GM12891 (cell line): ENCODE measurements at regions not wholly inside any gene's neighbourhood (a gene's known extent, or its start where the extent isn't known, plus 50 kb on each side); places are given as distances from the start of the nearest gene placed in this dataset.

ENCODE experiments used
- PAX5 ChIP-seq: IDR thresholded peaks from 2 replicates; pipeline ENCODE4 v1.6.1; 2011; ENCODE audit warnings: low read length, moderate library complexity, mild to moderate bottlenecking; ENCODE audit not compliant: insufficient read depth, severe bottlenecking
- POLR2A ChIP-seq: IDR thresholded peaks from 2 replicates; pipeline ENCODE4 v1.6.1; 2011; ENCODE audit warnings: low read depth, low read length, control low read depth
- POLR2AphosphoS5 ChIP-seq: IDR thresholded peaks from 2 replicates; pipeline ENCODE4 v1.6.1; 2011; ENCODE audit warnings: low read depth, low read length, control low read depth
- TAF1 ChIP-seq: IDR thresholded peaks from 2 replicates; pipeline ENCODE4 v1.6.1; 2011; ENCODE audit warnings: low read depth, low read length, control low read depth

DNA sequence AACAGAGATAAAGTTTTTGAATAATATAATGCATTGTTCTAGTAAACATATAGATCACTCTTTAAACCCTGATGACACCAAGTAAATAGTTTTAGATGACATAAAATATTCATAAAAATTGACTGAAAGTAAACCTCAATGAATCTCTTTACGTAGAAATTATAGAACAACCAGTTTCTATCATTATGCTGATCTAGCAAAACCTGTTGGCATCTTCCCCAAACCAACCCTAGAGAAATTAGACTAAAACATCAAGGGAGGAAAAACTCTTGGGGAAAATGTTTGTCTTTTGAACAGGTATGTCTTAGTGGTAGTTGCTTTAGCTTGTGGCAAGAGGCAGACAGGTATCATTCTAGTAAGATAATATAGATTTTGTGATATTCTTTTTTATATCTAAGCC, 747.0 kb upstream of the CDH6 start:
- TF ChIP-seq POLR2AphosphoS5, result no peak
- TF ChIP-seq POLR2A, result no peak
- TF ChIP-seq PAX5, result no peak
- no peak for TF ChIP-seq TAF1
